Type B pancreatic cell (in vitro differentiated cells): ENCODE measurements at regions not wholly inside any gene's neighbourhood (a gene's known extent, or its start where the extent isn't known, plus 50 kb on each side); places are given as distances from the start of the nearest gene placed in this dataset.

Experiments used
- DNase-seq: peaks from one replicate; pipeline ENCODE4 v3.0.0; 2021; ENCODE audit warnings: mixed read lengths; ENCODE audit not compliant: unreplicated experiment; ENCODE audit errors: extremely low spot score
- H3K27ac Mint-ChIP-seq: 2 replicates; pipeline ENCODE4 v1.8.0; 2021; ENCODE audit warnings: mild to moderate bottlenecking, mixed read lengths
- H3K27me3 Mint-ChIP-seq: 2 replicates; pipeline ENCODE4 v1.8.0; 2021; ENCODE audit warnings: mixed read lengths
- H3K36me3 Mint-ChIP-seq: 2 replicates; pipeline ENCODE4 v1.8.0; 2021; ENCODE audit warnings: mixed read lengths
- H3K4me1 Mint-ChIP-seq: one replicate; pipeline ENCODE4 v1.8.0; 2021; ENCODE audit warnings: mixed read lengths; ENCODE audit not compliant: unreplicated experiment
- H3K4me3 Mint-ChIP-seq: 2 replicates; pipeline ENCODE4 v1.8.0; 2021; ENCODE audit warnings: mild to moderate bottlenecking, mixed read lengths
- H3K9me3 Mint-ChIP-seq: 2 replicates; pipeline ENCODE4 v1.8.0; 2021; ENCODE audit warnings: mixed read lengths
- TF ChIP-seq, protein P1 (sequence below): fragments of 200-600 bp; sonication (generic); conservative IDR thresholded peaks from 2 replicates; pipeline ENCODE4 v1.5.0; 2021; ENCODE audit warnings: antibody characterized with exemption, mild to moderate bottlenecking

GRCh38 chrX:23187819-23188218, 146.8 kb upstream of the PTCHD1 start:
- H3K36me3 Mint-ChIP-seq, result no peaks in the 10 kb centered on the region
- no peaks in the 10 kb centered on the region for H3K4me1 Mint-ChIP-seq
- H3K9me3 Mint-ChIP-seq, result no peaks in the 10 kb centered on the region
- no peak overlapping the region for H3K4me3 Mint-ChIP-seq
- no peak overlapping the region for H3K27ac Mint-ChIP-seq
- H3K27me3 Mint-ChIP-seq, result no peaks in the 10 kb centered on the region
- no peak for DNase-seq
- TF ChIP-seq, protein P1, sequence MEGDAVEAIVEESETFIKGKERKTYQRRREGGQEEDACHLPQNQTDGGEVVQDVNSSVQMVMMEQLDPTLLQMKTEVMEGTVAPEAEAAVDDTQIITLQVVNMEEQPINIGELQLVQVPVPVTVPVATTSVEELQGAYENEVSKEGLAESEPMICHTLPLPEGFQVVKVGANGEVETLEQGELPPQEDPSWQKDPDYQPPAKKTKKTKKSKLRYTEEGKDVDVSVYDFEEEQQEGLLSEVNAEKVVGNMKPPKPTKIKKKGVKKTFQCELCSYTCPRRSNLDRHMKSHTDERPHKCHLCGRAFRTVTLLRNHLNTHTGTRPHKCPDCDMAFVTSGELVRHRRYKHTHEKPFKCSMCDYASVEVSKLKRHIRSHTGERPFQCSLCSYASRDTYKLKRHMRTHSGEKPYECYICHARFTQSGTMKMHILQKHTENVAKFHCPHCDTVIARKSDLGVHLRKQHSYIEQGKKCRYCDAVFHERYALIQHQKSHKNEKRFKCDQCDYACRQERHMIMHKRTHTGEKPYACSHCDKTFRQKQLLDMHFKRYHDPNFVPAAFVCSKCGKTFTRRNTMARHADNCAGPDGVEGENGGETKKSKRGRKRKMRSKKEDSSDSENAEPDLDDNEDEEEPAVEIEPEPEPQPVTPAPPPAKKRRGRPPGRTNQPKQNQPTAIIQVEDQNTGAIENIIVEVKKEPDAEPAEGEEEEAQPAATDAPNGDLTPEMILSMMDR, result no peak

DNA sequence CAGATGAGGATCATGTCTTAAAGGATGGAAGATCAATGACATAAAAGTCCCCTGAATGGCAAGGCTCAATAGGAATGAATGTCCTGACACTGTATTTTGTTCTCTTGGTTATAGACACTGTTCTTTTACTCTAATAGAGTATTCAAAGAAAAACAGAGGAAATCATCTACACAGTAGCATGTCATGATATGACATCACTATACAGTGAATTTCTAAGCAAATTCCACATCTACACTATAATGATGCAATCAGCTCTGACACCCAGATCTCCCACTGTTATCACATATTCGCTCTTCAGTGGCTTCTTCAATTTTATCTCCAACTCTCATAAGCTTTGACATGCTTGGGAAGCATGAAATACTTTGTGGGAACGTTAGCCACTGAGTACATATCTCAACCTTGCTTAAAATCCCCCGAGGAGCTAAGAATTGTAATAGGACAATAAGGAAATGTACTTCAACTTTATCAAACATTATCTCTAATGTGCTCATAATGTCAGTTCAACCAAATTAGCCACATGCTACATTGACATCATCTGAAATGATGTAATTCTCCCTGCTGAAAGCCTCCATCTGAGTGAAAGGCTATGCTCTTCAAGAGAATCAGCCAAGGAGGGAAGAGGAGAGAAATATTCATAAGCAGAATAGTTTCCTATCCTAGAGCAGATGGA, 139.6 kb upstream of the PTCHD1 start:
- TF ChIP-seq, protein P1, result no peak
- Mint-ChIP-seq H3K9me3 (no peaks in the 10 kb centered on the region), H3K4me1 (no peaks in the 10 kb centered on the region), H3K27me3 (no peaks in the 10 kb centered on the region), H3K27ac (no peak overlapping the region), H3K4me3 (no peak overlapping the region), H3K36me3 (no peaks in the 10 kb centered on the region)
- DNase-seq, result no peak

- Mint-ChIP-seq H3K27me3 (no peaks in the 10 kb centered on the region), H3K9me3 (no peaks in the 10 kb centered on the region), H3K36me3 (no peaks in the 10 kb centered on the region), H3K4me3 (no peak overlapping the region), H3K4me1 (no peaks in the 10 kb centered on the region), H3K27ac (no peak overlapping the region)
- no peak for DNase-seq
- TF ChIP-seq, protein P1, result no peak
Measured at GRCh38 chrX:23195761-23196160, 138.9 kb upstream of the PTCHD1 start.

- H3K4me1 Mint-ChIP-seq, result no peaks in the 10 kb centered on the region
- H3K4me3 Mint-ChIP-seq, result no peak overlapping the region
- H3K27ac Mint-ChIP-seq, result no peak overlapping the region
- DNase-seq, result no peak
- H3K36me3 Mint-ChIP-seq, result no peaks in the 10 kb centered on the region
- H3K27me3 Mint-ChIP-seq, result no peaks in the 10 kb centered on the region
- no peaks in the 10 kb centered on the region for H3K9me3 Mint-ChIP-seq
- TF ChIP-seq, protein P1, result no peak
Measured at GRCh38 chrX:23201706-23202105, 132.9 kb upstream of the PTCHD1 start.

DNA sequence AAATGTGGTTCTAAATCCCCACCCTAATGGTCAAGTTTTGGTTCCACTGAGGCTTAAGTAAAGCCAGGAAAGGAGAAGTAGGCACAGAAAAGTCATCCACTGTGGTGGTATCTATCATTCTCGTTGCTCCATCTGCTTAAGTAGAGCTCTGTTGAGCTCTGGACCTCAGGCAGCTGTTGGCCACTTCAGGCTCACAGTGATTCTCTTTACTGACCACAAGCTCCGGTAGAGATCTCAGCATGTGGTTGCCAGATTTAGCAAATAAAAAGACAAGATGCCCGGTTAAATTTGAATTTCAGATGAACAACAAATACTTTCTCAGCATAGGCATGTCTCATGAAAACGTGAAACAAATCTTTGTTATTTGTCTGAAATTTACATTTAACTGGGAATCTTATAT, 132.3 kb upstream of the PTCHD1 start:
- Mint-ChIP-seq H3K27ac (no peak overlapping the region), H3K27me3 (no peaks in the 10 kb centered on the region), H3K4me1 (no peaks in the 10 kb centered on the region), H3K36me3 (no peaks in the 10 kb centered on the region), H3K9me3 (no peaks in the 10 kb centered on the region), H3K4me3 (no peak overlapping the region)
- DNase-seq, result no peak
- TF ChIP-seq, protein P1, result no peak

- TF ChIP-seq, protein P1, result no peak
- Mint-ChIP-seq H3K9me3 (peaks cover 4% of the 10 kb centered on the region), H3K27ac (no peak overlapping the region), H3K4me1 (peaks cover 6% of the 10 kb centered on the region), H3K36me3 (no peaks in the 10 kb centered on the region), H3K4me3 (no peak overlapping the region), H3K27me3 (no peaks in the 10 kb centered on the region)
- no peak for DNase-seq
Measured at GRCh38 chrX:23223169-23223568, 111.5 kb upstream of the PTCHD1 start.
